ENCODE measurements at regions not wholly inside any gene's neighbourhood (a gene's known extent, or its start where the extent isn't known, plus 50 kb on each side); places are given as distances from the start of the nearest gene placed in this dataset.

GRCh38 chr6:145544041-145544440 is 191.3 kb downstream of the EPM2A start:
- intact Hi-C loops (cut with DNase I): no loop called here
- H3K9me3 ChIP-seq: no peaks in the 10 kb centered on the region
- no peaks in the 10 kb centered on the region for H3K4me1 ChIP-seq
- no peak overlapping the region for H3K27ac ChIP-seq
- WGBS, 2 donors: 64 to 82% methylated on average over 1 of the region's 1 CpG
- FAIRE-seq: no peak
- DNase-seq: no peak
- peak in 3 of 4 donors; percentile 32 to 71 (median 54) for ATAC-seq
- no peak overlapping the region for H3K4me3 ChIP-seq
- H3K27me3 ChIP-seq: no peaks in the 10 kb centered on the region
- H3K36me3 ChIP-seq: no peaks in the 10 kb centered on the region
- TF ChIP-seq CTCF (IDR thresholded peaks at IDR 0.05): no peak

- no peak overlapping the region for H3K4me3 ChIP-seq
- TF ChIP-seq CTCF (IDR thresholded peaks at IDR 0.05): no peak
- FAIRE-seq: no peak
- H3K36me3 ChIP-seq: no peaks in the 10 kb centered on the region
- DNase-seq: no peak
- peak in 1 of 4 donors; percentile 12 for ATAC-seq
- 42 to 47% methylated on average over 2 of the region's 2 CpGs for WGBS, 2 donors
- H3K9me3 ChIP-seq: no peaks in the 10 kb centered on the region
- H3K27me3 ChIP-seq: no peaks in the 10 kb centered on the region
- no peaks in the 10 kb centered on the region for H3K4me1 ChIP-seq
- intact Hi-C loops (cut with DNase I): no loop called here
- H3K27ac ChIP-seq: no peak overlapping the region
Observed at GRCh38 chr6:145544514-145544913, 190.8 kb downstream of the EPM2A start.

GRCh38 chr6:145546265-145546664 is 189.1 kb downstream of the EPM2A start:
- ATAC-seq (no peak), FAIRE-seq (no peak), DNase-seq (no peak)
- Histone ChIP-seq H3K9me3 (no peaks in the 10 kb centered on the region), H3K36me3 (no peaks in the 10 kb centered on the region), H3K4me1 (no peaks in the 10 kb centered on the region), H3K27ac (no peak overlapping the region), H3K4me3 (no peak overlapping the region), H3K27me3 (no peaks in the 10 kb centered on the region)
- intact Hi-C loops (cut with DNase I): no loop called here
- no peak for TF ChIP-seq CTCF (IDR thresholded peaks at IDR 0.05)

GRCh38 chr6:145547594-145548335 is 187.6 kb downstream of the EPM2A start:
- H3K27ac ChIP-seq: no peak overlapping the region
- intact Hi-C loops (cut with DNase I): no loop called here
- WGBS, 2 donors: 60 to 78% methylated on average over 4 of the region's 4 CpGs
- no peak for FAIRE-seq
- H3K36me3 ChIP-seq: no peaks in the 10 kb centered on the region
- H3K4me3 ChIP-seq: no peak overlapping the region
- no peak for TF ChIP-seq CTCF (IDR thresholded peaks at IDR 0.05)
- H3K4me1 ChIP-seq: no peaks in the 10 kb centered on the region
- DNase-seq: no peak
- no peaks in the 10 kb centered on the region for H3K9me3 ChIP-seq
- ATAC-seq: no peak
- no peaks in the 10 kb centered on the region for H3K27me3 ChIP-seq

GRCh38 chr6:145548933-145549648 is 186.2 kb downstream of the EPM2A start:
- no peaks in the 10 kb centered on the region for H3K9me3 ChIP-seq
- H3K27me3 ChIP-seq: no peaks in the 10 kb centered on the region
- H3K4me3 ChIP-seq: no peak overlapping the region
- no peaks in the 10 kb centered on the region for H3K36me3 ChIP-seq
- FAIRE-seq (no peak), DNase-seq (no peak), ATAC-seq (no peak)
- 41 to 56% methylated on average over 3 of the region's 3 CpGs for WGBS, 2 donors
- no peak for TF ChIP-seq CTCF (IDR thresholded peaks at IDR 0.05)
- intact Hi-C loops (cut with DNase I): no loop called here
- no peaks in the 10 kb centered on the region for H3K4me1 ChIP-seq
- H3K27ac ChIP-seq: no peak overlapping the region
